ENCODE measurements at regions not wholly inside any gene's neighbourhood (a gene's known extent, or its start where the extent isn't known, plus 50 kb on each side); places are given as distances from the start of the nearest gene placed in this dataset.

- TF ChIP-seq POLR2A (IDR thresholded peaks at IDR 0.05) (no peak), CTCF (IDR thresholded peaks at IDR 0.05) (no peak), POLR2AphosphoS5 (IDR thresholded peaks at IDR 0.05) (no peak)
- ATAC-seq (ENCODE audit: low FRiP score in 2 of 2): no peak
Measured at GRCh38 chr6:153207617-153208016, 76.5 kb upstream of the RGS17 start.

GRCh38 chr6:153207006-153207405 lies 75.9 kb upstream of the RGS17 start:
- no peak overlapping the region for H3K4me3 ChIP-seq
- H3K27ac ChIP-seq: no peak overlapping the region
- DNase-seq (no peak), ATAC-seq (ENCODE audit: low FRiP score in 2 of 2) (no peak)
- no peaks in the 10 kb centered on the region for H3K9me3 ChIP-seq
- no peaks in the 10 kb centered on the region for H3K27me3 ChIP-seq
- TF ChIP-seq POLR2AphosphoS5 (IDR thresholded peaks at IDR 0.05) (no peak), CTCF (IDR thresholded peaks at IDR 0.05) (no peak), POLR2A (IDR thresholded peaks at IDR 0.05) (no peak), EP300 (IDR thresholded peaks at IDR 0.05) (no peak)
- H3K4me1 ChIP-seq: no peaks in the 10 kb centered on the region
- 24 to 26% methylated on average over 2 of the region's 2 CpGs for WGBS, 2 donors
- no peaks in the 10 kb centered on the region for H3K36me3 ChIP-seq

More at GRCh38 chr6:153207617-153208016, 76.5 kb upstream of the RGS17 start:
- H3K4me3 ChIP-seq: no peak overlapping the region
- H3K27me3 ChIP-seq: no peaks in the 10 kb centered on the region
- no peaks in the 10 kb centered on the region for H3K9me3 ChIP-seq
- H3K27ac ChIP-seq: no peak overlapping the region
- DNase-seq: no peak
- 71 to 79% methylated on average over 1 of the region's 1 CpG for WGBS, 2 donors
- no peaks in the 10 kb centered on the region for H3K4me1 ChIP-seq
- H3K36me3 ChIP-seq: no peaks in the 10 kb centered on the region

- no peak overlapping the region for H3K27ac ChIP-seq
- H3K27me3 ChIP-seq: no peaks in the 10 kb centered on the region
- no peak for DNase-seq
- H3K9me3 ChIP-seq: no peaks in the 10 kb centered on the region
- H3K4me1 ChIP-seq: no peaks in the 10 kb centered on the region
- no peaks in the 10 kb centered on the region for H3K36me3 ChIP-seq
- TF ChIP-seq EP300 (IDR thresholded peaks at IDR 0.05): no peak
- TF ChIP-seq CTCF (IDR thresholded peaks at IDR 0.05): no peak
- TF ChIP-seq POLR2AphosphoS5 (IDR thresholded peaks at IDR 0.05): no peak
- TF ChIP-seq POLR2A (IDR thresholded peaks at IDR 0.05): no peak
- H3K4me3 ChIP-seq: no peak overlapping the region
- whole genome bisulfite sequencing, 2 donors: 81 to 85% methylated on average over 6 of the region's 6 CpGs
- ATAC-seq (ENCODE audit: low FRiP score in 2 of 2): no peak
Measured at GRCh38 chr6:153192943-153193885, 62.1 kb upstream of the RGS17 start.

- TF ChIP-seq CTCF (IDR thresholded peaks at IDR 0.05): no peak
- TF ChIP-seq EP300 (IDR thresholded peaks at IDR 0.05): no peak
- TF ChIP-seq POLR2A (IDR thresholded peaks at IDR 0.05): no peak
- no peak for TF ChIP-seq POLR2AphosphoS5 (IDR thresholded peaks at IDR 0.05)
- no peak overlapping the region for H3K27ac ChIP-seq
- no peaks in the 10 kb centered on the region for H3K9me3 ChIP-seq
- no peaks in the 10 kb centered on the region for H3K36me3 ChIP-seq
- 90 to 92% methylated on average over 3 of the region's 3 CpGs for WGBS, 2 donors
- H3K4me1 ChIP-seq: no peaks in the 10 kb centered on the region
- H3K4me3 ChIP-seq: no peak overlapping the region
- H3K27me3 ChIP-seq: no peaks in the 10 kb centered on the region
- ATAC-seq (ENCODE audit: low FRiP score in 2 of 2): no peak
- no peak for DNase-seq
Measured at GRCh38 chr6:153183925-153184324, 52.8 kb upstream of the RGS17 start.

Small RNAs in the stretch of these regions (small RNA-seq; reads per million reads assigned to genes)
- gene AL603908.1 (0 reads per million in 4 donors), gene MTND3P20 (0 reads per million in 4 donors), gene MTND4LP20 (0 reads per million in 4 donors), gene RNA5SP225 (0 reads per million in 4 donors), gene RNU6-896P (0 reads per million in 4 donors)
